K562 (cell line): ENCODE measurements at regions not wholly inside any gene's neighbourhood (a gene's known extent, or its start where the extent isn't known, plus 50 kb on each side); places are given as distances from the start of the nearest gene placed in this dataset.
A peak's percentile ranks its signal among the peaks of the same experiment; 100 is the strongest.

Source experiments
- ARID4B ChIP-seq: sonication (generic); formaldehyde crosslinking; IDR thresholded peaks from 2 replicates; pipeline ENCODE4 v1.8.0; 2022; ENCODE audit warnings: mild to moderate bottlenecking, missing genetic modification reagents
- CBX5 ChIP-seq: IDR thresholded peaks from 2 replicates; pipeline ENCODE4 v1.6.1; 2014; ENCODE audit warnings: low read depth, borderline replicate concordance
- CREB3L1 ChIP-seq: fragments of 450-650 bp; IDR thresholded peaks from 2 replicates; pipeline ENCODE4 v1.6.1; 2014; ENCODE audit warnings: low read depth, mild to moderate bottlenecking, moderate library complexity, borderline replicate concordance
- CXXC5 ChIP-seq: fragments of 250-450 bp; sonication (Bioruptor Pico); IDR thresholded peaks from 2 replicates; pipeline ENCODE4 v1.8.0; 2022; ENCODE audit warnings: inconsistent platforms, mild to moderate bottlenecking, moderate library complexity
- EP300 ChIP-seq: IDR thresholded peaks from 2 replicates; pipeline ENCODE4 v1.6.1; 2012; ENCODE audit warnings: low read length, improper control_type of control experiment
- GABPA ChIP-seq: fragments of 200-800 bp; sonication (Bioruptor generic); conservative IDR thresholded peaks from 2 replicates; pipeline ENCODE4 v1.6.1; 2016; ENCODE audit warnings: low read depth, missing genetic modification characterization, missing compliant biosample characterization
- GTF2A2 ChIP-seq: IDR thresholded peaks from 2 replicates; pipeline ENCODE4 v1.6.1; 2016; ENCODE audit warnings: mild to moderate bottlenecking, missing genetic modification characterization, missing compliant biosample characterization
- KLF10 ChIP-seq: fragments of 250-450 bp; sonication (Bioruptor Pico); IDR thresholded peaks from 2 replicates; pipeline ENCODE4 v1.6.1; 2021; ENCODE audit warnings: matching md5 sums
- MTA1 ChIP-seq: fragments of 450-650 bp; IDR thresholded peaks from 2 replicates; pipeline ENCODE4 v1.6.1; 2017; ENCODE audit warnings: borderline replicate concordance
- MTA3 ChIP-seq: fragments of 450-650 bp; formaldehyde crosslinking; IDR thresholded peaks from 2 replicates; pipeline ENCODE4 v1.6.1; 2017; ENCODE audit warnings: mild to moderate bottlenecking, borderline replicate concordance
- MYBL2 ChIP-seq, 2 experiments: fragments of 450-650 bp in 1 of 2; sonication (generic) in 1 of 2; formaldehyde crosslinking in 1 of 2; IDR thresholded peaks; 2 replicates each; pipeline versions ENCODE4 v1.6.1 to v1.8.1; 2017 to 2022; ENCODE audit warnings: borderline replicate concordance in 1 of 2, inconsistent platforms in 1 of 2, low read depth in 1 of 2, mild to moderate bottlenecking in 1 of 2, missing genetic modification reagents in 1 of 2, moderate library complexity in 1 of 2
- SMAD1 ChIP-seq: fragments of 150-350 bp; IDR thresholded peaks from 2 replicates; pipeline ENCODE4 v1.6.1; 2014; ENCODE audit warnings: low read length, low read depth; ENCODE audit not compliant: partially characterized antibody
- ZBTB17 ChIP-seq: fragments of 450-650 bp; formaldehyde crosslinking; IDR thresholded peaks from 2 replicates; pipeline ENCODE4 v1.4.0; 2020; ENCODE audit warnings: mild to moderate bottlenecking
- ZMIZ1 ChIP-seq, 2 experiments: fragments of 150-350 bp in 1 of 2; IDR thresholded peaks; 2 replicates each; pipeline ENCODE4 v1.6.1; 2012 to 2016; ENCODE audit warnings: low read depth in 2 of 2, low read length in 2 of 2, mild to moderate bottlenecking in 1 of 2, moderate library complexity in 1 of 2
- ZNF395 ChIP-seq: fragments of 200-800 bp; sonication (Bioruptor generic); IDR thresholded peaks from 2 replicates; pipeline ENCODE4 v1.6.1; 2017; ENCODE audit warnings: missing genetic modification characterization, missing compliant biosample characterization

DNA sequence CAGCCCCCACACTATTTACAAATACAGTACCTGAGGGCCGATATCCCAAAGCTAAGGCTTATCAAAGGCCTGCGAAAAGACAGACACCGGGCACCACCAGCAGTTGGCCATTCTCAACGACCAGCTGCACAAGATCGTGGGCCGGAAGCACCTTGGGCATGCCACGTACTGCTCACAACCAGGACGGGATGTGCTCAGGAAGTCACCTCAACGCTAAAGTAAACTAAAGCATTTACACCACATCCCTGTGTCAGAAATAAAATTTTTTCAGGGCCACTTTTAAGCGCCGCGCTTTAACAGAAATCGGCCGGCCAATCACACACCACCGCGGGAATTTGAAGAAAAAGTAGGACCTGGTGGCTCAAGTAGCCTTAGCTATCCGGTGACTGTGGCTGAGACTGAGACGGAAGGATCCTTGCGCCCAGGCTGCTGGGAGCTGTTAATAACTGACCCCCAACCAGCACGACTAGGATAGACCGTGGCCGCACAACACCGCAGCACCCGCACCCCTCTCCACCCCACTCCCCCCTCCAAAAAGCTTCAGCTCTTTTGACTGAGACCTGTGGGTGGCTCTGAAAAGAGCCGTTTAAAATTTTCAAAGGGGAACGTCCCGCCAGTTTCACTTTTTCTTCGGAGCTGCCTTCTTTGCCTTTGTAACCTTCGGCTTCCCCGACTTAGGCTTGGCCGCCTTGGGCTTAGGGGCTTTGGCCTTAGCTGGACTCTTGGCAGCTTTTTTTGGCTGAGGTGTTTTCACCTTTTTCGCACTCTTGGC is 131.2 kb upstream of the BTN3A2 start (continued):
- TF ChIP-seq MTA3 = peak; percentile 54
- peak; percentile 59; the same call in 1 of the 2 replicates for TF ChIP-seq KLF10 (CRISPR knock-in tag)
- peak; percentile 37 for TF ChIP-seq GABPA (tag)
- TF ChIP-seq CREB3L1 = peak; percentile 55; the same call in 1 of the 2 replicates
- TF ChIP-seq ZNF395 (CRISPR knock-in tag) = 0 out of 2 replicates have a peak, but pooled peaks have one; percentile 12
- no peak for TF ChIP-seq GTF2A2
- TF ChIP-seq ARID4B = peak; percentile 68; the same call in 1 of the 2 replicates
- peak; percentile 71 for TF ChIP-seq MYBL2 (IDR thresholded peaks at IDR 0.05; ENCODE audit: low read depth)
- TF ChIP-seq MYBL2 (CRISPR knock-in tag; IDR thresholded peaks at IDR 0.05; ENCODE audit: borderline replicate concordance) = no peak
- no peak for TF ChIP-seq MTA1
- peak; percentile 70; the same call in 1 of the 2 replicates for TF ChIP-seq ZBTB17 (CRISPR knock-in tag)
- peak; percentile 49 for TF ChIP-seq CXXC5 (CRISPR knock-in tag)
- peak; percentile 20 for TF ChIP-seq SMAD1
- peak in 1 of 2 experiments; percentile 36; a peak in 1 of 4 replicates for TF ChIP-seq ZMIZ1 (IDR thresholded peaks at IDR 0.05; ENCODE audit: low read depth in 2 of 2, low read length in 2 of 2)
- peak; percentile 16; the same call in 1 of the 2 replicates for TF ChIP-seq EP300
- no peak for TF ChIP-seq CBX5
